HL-60 (cell line): ENCODE measurements at regions not wholly inside any gene's neighbourhood (a gene's known extent, or its start where the extent isn't known, plus 50 kb on each side); places are given as distances from the start of the nearest gene placed in this dataset.

Experiments
- DNase-seq, 2 experiments: peaks; one replicate each; pipeline ENCODE4 v3.0.0-alpha.2; 2010 to 2020; ENCODE audit warnings: low read depth in 1 of 2, low spot score in 1 of 2
- H3K27ac ChIP-seq: fragments of 250-450 bp; sonication (Bioruptor Pico); replicated peaks from 2 replicates; pipeline ENCODE4 v1.5.1; 2020; ENCODE audit warnings: mild to moderate bottlenecking, moderate library complexity
- H3K27me3 ChIP-seq: fragments of 250-450 bp; sonication (Bioruptor Pico); 2 replicates; pipeline ENCODE4 v1.5.1; 2021; ENCODE audit warnings: mild to moderate bottlenecking, moderate library complexity; ENCODE audit not compliant: insufficient read depth, poor library complexity, severe bottlenecking
- H3K4me3 ChIP-seq: replicated peaks from 2 replicates; pipeline ENCODE4 v1.5.1; 2011; ENCODE audit warnings: mild to moderate bottlenecking, control low read depth, low read length; ENCODE audit not compliant: insufficient read depth
- GABPA ChIP-seq: IDR thresholded peaks from 2 replicates; pipeline ENCODE4 v1.6.1; 2012; ENCODE audit warnings: low read depth
- POLR2AphosphoS5 ChIP-seq: IDR thresholded peaks from 2 replicates; pipeline ENCODE4 v1.6.1; 2012; ENCODE audit warnings: low read depth
- REST ChIP-seq: IDR thresholded peaks from 2 replicates; pipeline ENCODE4 v1.6.1; 2012; ENCODE audit warnings: low read depth; ENCODE audit not compliant: insufficient replicate concordance
- SPI1 ChIP-seq: IDR thresholded peaks from 2 replicates; pipeline ENCODE4 v1.6.1; 2012; ENCODE audit warnings: low read depth, mild to moderate bottlenecking, borderline replicate concordance
- TF ChIP-seq, protein P1 (sequence below): IDR thresholded peaks from one replicate; pipeline ENCODE4 v1.5.1; 2011; ENCODE audit warnings: low read length, control low read depth, inconsistent platforms; ENCODE audit not compliant: insufficient read depth

DNA sequence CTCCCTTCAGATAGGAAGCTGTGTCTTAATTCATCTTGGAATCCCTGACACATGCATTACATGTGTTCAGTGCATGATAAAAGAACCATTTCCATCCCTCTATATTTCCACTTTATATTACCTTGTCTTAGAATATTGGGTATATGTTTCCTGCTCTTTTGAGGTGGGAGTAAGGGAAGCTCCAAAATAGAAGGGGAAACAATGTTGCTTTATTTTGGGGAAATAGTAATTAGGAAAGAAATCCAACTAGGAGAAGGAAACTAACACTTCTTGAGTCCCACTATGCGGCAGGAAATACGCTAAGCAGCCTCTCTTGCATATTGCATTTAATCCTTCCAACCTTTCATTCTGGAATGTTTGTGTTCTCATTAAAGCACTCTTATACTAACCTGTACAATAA, 89.4 kb upstream of the VAV3 start:
- DNase-seq = no peak
- TF ChIP-seq GABPA (no peak), SPI1 (no peak)
- TF ChIP-seq, protein P1, sequence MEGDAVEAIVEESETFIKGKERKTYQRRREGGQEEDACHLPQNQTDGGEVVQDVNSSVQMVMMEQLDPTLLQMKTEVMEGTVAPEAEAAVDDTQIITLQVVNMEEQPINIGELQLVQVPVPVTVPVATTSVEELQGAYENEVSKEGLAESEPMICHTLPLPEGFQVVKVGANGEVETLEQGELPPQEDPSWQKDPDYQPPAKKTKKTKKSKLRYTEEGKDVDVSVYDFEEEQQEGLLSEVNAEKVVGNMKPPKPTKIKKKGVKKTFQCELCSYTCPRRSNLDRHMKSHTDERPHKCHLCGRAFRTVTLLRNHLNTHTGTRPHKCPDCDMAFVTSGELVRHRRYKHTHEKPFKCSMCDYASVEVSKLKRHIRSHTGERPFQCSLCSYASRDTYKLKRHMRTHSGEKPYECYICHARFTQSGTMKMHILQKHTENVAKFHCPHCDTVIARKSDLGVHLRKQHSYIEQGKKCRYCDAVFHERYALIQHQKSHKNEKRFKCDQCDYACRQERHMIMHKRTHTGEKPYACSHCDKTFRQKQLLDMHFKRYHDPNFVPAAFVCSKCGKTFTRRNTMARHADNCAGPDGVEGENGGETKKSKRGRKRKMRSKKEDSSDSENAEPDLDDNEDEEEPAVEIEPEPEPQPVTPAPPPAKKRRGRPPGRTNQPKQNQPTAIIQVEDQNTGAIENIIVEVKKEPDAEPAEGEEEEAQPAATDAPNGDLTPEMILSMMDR = no peak
- Histone ChIP-seq H3K27me3 (no peaks in the 10 kb centered on the region), H3K27ac (no peak overlapping the region), H3K4me3 (no peak overlapping the region)

- Histone ChIP-seq H3K27ac (no peak overlapping the region), H3K27me3 (no peaks in the 10 kb centered on the region), H3K4me3 (no peak overlapping the region)
- no peak for TF ChIP-seq GABPA
- TF ChIP-seq POLR2AphosphoS5 = no peak
- TF ChIP-seq, protein P1 = no peak
- no peak for TF ChIP-seq REST
- no peak for TF ChIP-seq SPI1
- peak; percentile 20 to 84 for DNase-seq
Observed at GRCh38 chr1:108053270-108054013, 88.5 kb upstream of the VAV3 start.

DNA sequence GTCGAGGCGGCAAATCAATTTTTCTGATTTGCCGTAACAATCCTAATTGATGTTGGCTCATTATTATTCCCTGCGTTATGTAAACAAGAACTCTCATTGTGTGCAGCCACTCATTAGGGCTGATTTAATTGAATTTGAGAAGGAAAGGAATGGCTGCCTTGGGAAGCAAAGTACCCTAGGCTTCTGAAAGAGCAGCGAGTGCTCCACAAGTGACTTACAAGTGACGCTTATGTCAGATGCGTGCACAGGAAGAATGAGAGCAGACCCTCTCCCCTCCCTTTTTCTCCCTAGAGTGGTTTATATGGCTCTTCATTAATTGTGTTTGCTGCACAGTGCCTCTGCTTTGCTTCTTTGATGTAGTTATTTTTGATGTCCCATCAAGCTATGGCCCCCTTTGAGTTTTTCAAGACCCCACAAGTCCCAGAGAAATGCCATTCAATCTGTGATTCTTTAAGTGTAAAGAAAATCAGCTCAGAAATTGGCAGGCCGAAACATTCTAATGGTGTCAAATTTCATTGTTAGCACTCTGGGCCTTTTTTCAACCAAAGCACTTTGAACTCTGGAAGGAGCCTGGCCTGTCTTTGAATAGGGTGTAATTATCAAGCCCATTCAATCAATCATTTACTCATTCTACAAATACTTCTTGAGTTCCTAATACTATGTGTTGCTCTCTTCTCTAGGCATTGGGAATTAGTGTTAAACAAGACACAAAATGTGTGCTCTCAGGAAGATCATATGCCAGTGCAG, 86.8 kb upstream of the VAV3 start:
- Histone ChIP-seq H3K27ac (no peak overlapping the region), H3K27me3 (no peaks in the 10 kb centered on the region), H3K4me3 (no peak overlapping the region)
- DNase-seq = no peak
- TF ChIP-seq GABPA (no peak), REST (no peak), POLR2AphosphoS5 (no peak), SPI1 (no peak)
- TF ChIP-seq, protein P1 = no peak
